Keratinocyte (primary cell): ENCODE measurements at regions not wholly inside any gene's neighbourhood (a gene's known extent, or its start where the extent isn't known, plus 50 kb on each side); places are given as distances from the start of the nearest gene placed in this dataset.

ENCODE experiments used
- DNase-seq: peaks from one replicate; pipeline ENCODE4 v3.0.0-alpha.2; 2011; ENCODE audit warnings: low read depth, missing footprints, low spot score
- FAIRE-seq: peaks from 2 replicates; lab custom pipeline; 2011; peaks lifted over from hg19 to GRCh38; lab: Jason Lieb, UNC
- H2AFZ ChIP-seq: 2 replicates; pipeline ENCODE4 v1.6.0; 2012; ENCODE audit warnings: low read length, control low read depth, inconsistent platforms; ENCODE audit not compliant: control insufficient read depth
- H3K27ac ChIP-seq: 2 replicates; pipeline ENCODE4 v1.5.1; 2011; ENCODE audit warnings: low read length; ENCODE audit not compliant: control insufficient read depth, insufficient read depth
- H3K27me3 ChIP-seq: 3 replicates; pipeline ENCODE4 v1.6.0; 2011; ENCODE audit warnings: low read length; ENCODE audit not compliant: control insufficient read depth, insufficient read depth; ENCODE audit errors: extremely low read depth
- H3K36me3 ChIP-seq, 2 experiments: 2 replicates in 1 of 2; 3 replicates in 1 of 2; pipeline ENCODE4 v1.5.1; 2011; ENCODE audit warnings: low read length in 2 of 2, mild to moderate bottlenecking in 1 of 2; ENCODE audit not compliant: control insufficient read depth in 2 of 2, insufficient read depth in 2 of 2; ENCODE audit errors: extremely low read depth in 1 of 2
- H3K4me1 ChIP-seq: 3 replicates; pipeline ENCODE4 v1.5.1; 2011; ENCODE audit warnings: low read length; ENCODE audit not compliant: control insufficient read depth, insufficient read depth; ENCODE audit errors: extremely low read depth
- H3K4me2 ChIP-seq: 3 replicates; pipeline ENCODE4 v1.6.0; 2011; ENCODE audit warnings: low read depth, low read length; ENCODE audit not compliant: control insufficient read depth, insufficient read depth; ENCODE audit errors: extremely low read depth
- H3K4me3 ChIP-seq, 3 experiments: fragments of 200-600 bp in 1 of 3; sonication (generic) in 1 of 3; 2 replicates in 2 of 3; 3 replicates in 1 of 3; pipeline ENCODE4 v1.5.1; 2011 to 2016; ENCODE audit warnings: low read length in 3 of 3, mild to moderate bottlenecking in 3 of 3, control low read depth in 2 of 3, inconsistent platforms in 1 of 3, low read depth in 1 of 3, mixed read lengths in 1 of 3, mixed run types in 1 of 3, moderate library complexity in 1 of 3; ENCODE audit not compliant: control insufficient read depth in 2 of 3, insufficient read depth in 2 of 3; ENCODE audit errors: extremely low read depth in 1 of 3
- H3K79me2 ChIP-seq: 2 replicates; pipeline ENCODE4 v1.6.0; 2012; ENCODE audit warnings: low read length; ENCODE audit not compliant: control insufficient read depth, insufficient read depth
- H3K9ac ChIP-seq: 3 replicates; pipeline ENCODE4 v1.6.0; 2011; ENCODE audit warnings: low read length; ENCODE audit not compliant: control insufficient read depth, insufficient read depth; ENCODE audit errors: extremely low read depth
- H3K9me1 ChIP-seq: 3 replicates; pipeline ENCODE4 v1.6.0; 2011; ENCODE audit warnings: low read length; ENCODE audit not compliant: control insufficient read depth, insufficient read depth; ENCODE audit errors: extremely low read depth
- H3K9me3 ChIP-seq: 2 replicates; pipeline ENCODE4 v1.5.1; 2012; ENCODE audit warnings: low read depth, low read length; ENCODE audit not compliant: control insufficient read depth
- H4K20me1 ChIP-seq: 3 replicates; pipeline ENCODE4 v1.6.0; 2011; ENCODE audit warnings: low read length; ENCODE audit not compliant: control insufficient read depth, insufficient read depth; ENCODE audit errors: extremely low read depth
- CTCF ChIP-seq, 3 experiments: IDR thresholded peaks in 1 of 3; conservative IDR thresholded peaks in 1 of 3; optimal IDR thresholded peaks in 1 of 3; 2 replicates in 2 of 3; 3 replicates in 1 of 3; pipeline versions ENCODE3 to v1.5.1; 2011; ENCODE audit warnings: low read length in 3 of 3, mild to moderate bottlenecking in 3 of 3, moderate library complexity in 2 of 3, control low read depth in 1 of 3, inconsistent platforms in 1 of 3; ENCODE audit not compliant: insufficient read depth in 2 of 3; ENCODE audit errors: extremely low read depth in 1 of 3
- EZH2 ChIP-seq: IDR thresholded peaks from one replicate; pipeline ENCODE4 v1.6.1; 2012; ENCODE audit warnings: inconsistent platforms, mild to moderate bottlenecking, low read length, moderate library complexity
- dilution Hi-C: fragments of 300-500 bp; cut with MboI; formaldehyde crosslinking; loops from one replicate; pipeline ENCODE4 v1.7.0; 2020; ENCODE audit warnings: low sequenced_read_pairs; ENCODE audit not compliant: extremely low pct_ligation_motif_present

DNA sequence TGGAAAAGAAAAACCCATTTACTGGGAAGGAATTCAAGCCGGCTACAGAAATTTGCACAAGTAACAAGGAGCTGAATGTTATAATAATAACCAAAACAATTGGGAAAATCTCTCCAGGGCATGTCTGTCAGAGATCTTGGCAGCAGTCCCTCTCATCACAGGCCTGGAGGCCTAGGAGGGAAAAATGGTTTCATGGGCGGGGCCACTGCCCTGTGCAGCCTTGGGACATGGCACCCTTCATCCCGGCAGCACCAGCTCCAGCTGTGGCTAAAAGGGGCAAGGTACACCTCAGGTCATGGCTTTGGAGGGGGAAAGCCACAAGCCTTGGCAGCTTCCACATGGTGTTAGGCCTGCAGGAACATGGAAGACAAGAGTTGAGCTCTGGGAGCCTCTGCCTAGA lies 513.1 kb upstream of the CNKSR2 start:
- no peaks in the 10 kb centered on the region for H3K79me2 ChIP-seq
- H4K20me1 ChIP-seq: no peaks in the 10 kb centered on the region
- no peak overlapping the region for H2AFZ ChIP-seq
- H3K9me3 ChIP-seq: peaks cover 2% of the 10 kb centered on the region
- H3K4me2 ChIP-seq: no peak overlapping the region
- no peaks in the 10 kb centered on the region for H3K4me1 ChIP-seq
- no peak for DNase-seq
- H3K9me1 ChIP-seq: no peaks in the 10 kb centered on the region
- H3K36me3 ChIP-seq: no peaks in the 10 kb centered on the region
- TF ChIP-seq EZH2 (no peak), CTCF (optimal IDR thresholded peaks at IDR 0.05 in 1 of 3, IDR thresholded peaks at IDR 0.05 in 1 of 3, conservative IDR thresholded peaks at IDR 0.05 in 1 of 3; ENCODE audit: extremely low read depth in 1 of 3, insufficient read depth in 2 of 3, low read length in 3 of 3) (no peak)
- dilution Hi-C loops: no loop called here
- H3K27ac ChIP-seq: no peak overlapping the region
- no peak for FAIRE-seq
- no peaks in the 10 kb centered on the region for H3K27me3 ChIP-seq
- no peak overlapping the region for H3K9ac ChIP-seq
- H3K4me3 ChIP-seq: no peak overlapping the region

- no peak for DNase-seq
- Histone ChIP-seq H3K79me2 (no peaks in the 10 kb centered on the region), H3K4me1 (no peaks in the 10 kb centered on the region), H3K9me1 (no peaks in the 10 kb centered on the region), H3K4me3 (no peak overlapping the region), H3K27ac (no peak overlapping the region), H3K36me3 (no peaks in the 10 kb centered on the region), H3K9ac (no peak overlapping the region), H4K20me1 (no peaks in the 10 kb centered on the region), H2AFZ (no peak overlapping the region), H3K4me2 (no peak overlapping the region), H3K9me3 (peaks cover 2% of the 10 kb centered on the region), H3K27me3 (no peaks in the 10 kb centered on the region)
- TF ChIP-seq EZH2 (no peak), CTCF (optimal IDR thresholded peaks at IDR 0.05 in 1 of 3, IDR thresholded peaks at IDR 0.05 in 1 of 3, conservative IDR thresholded peaks at IDR 0.05 in 1 of 3; ENCODE audit: extremely low read depth in 1 of 3, insufficient read depth in 2 of 3, low read length in 3 of 3) (no peak)
- dilution Hi-C loops: no loop called here
- FAIRE-seq: no peak
These were observed 516.5 kb upstream of the CNKSR2 start for GRCh38 chrX:20857746-20858145.
